Esophagus muscularis mucosa (tissue), 4 donors: ENCODE measurements at regions not wholly inside any gene's neighbourhood (a gene's known extent, or its start where the extent isn't known, plus 50 kb on each side); places are given as distances from the start of the nearest gene placed in this dataset.
"Not testable (repeated sequence)": the region's sequence is repeated elsewhere in the genome, so short reads cannot be mapped to it uniquely, and the experiment has no call there.

Experiments used
- DNase-seq: peaks from one replicate; pipeline ENCODE4 v3.0.0-alpha.2; 2017; ENCODE audit errors: extremely low spot score
- H3K27ac ChIP-seq, 4 donors: fragments of 200-600 bp; sonication (generic); replicated peaks in 1 of 4; 1 replicate in 3 of 4; 2 replicates in 1 of 4; pipeline ENCODE4 v1.5.1; 2016 to 2019; ENCODE audit warnings: mild to moderate bottlenecking in 1 of 4
- H3K27me3 ChIP-seq, 4 donors: fragments of 200-600 bp; sonication (generic); one replicate each; pipeline versions ENCODE4 v1.5.1 to v1.6.0; 2016 to 2019
- H3K36me3 ChIP-seq, 4 donors: fragments of 200-600 bp; sonication (generic); one replicate each; pipeline ENCODE4 v1.5.1; 2016 to 2019
- H3K4me1 ChIP-seq, 4 donors: fragments of 200-600 bp; sonication (generic); one replicate each; pipeline ENCODE4 v1.5.1; 2016 to 2019
- H3K4me3 ChIP-seq, 4 donors: fragments of 200-600 bp; sonication (generic); 1 replicate in 2 of 4; 2 replicates in 2 of 4; pipeline ENCODE4 v1.5.1; 2016 to 2019; ENCODE audit warnings: mild to moderate bottlenecking in 4 of 4, moderate library complexity in 1 of 4
- H3K9me3 ChIP-seq, 4 donors: fragments of 200-600 bp; sonication (generic); 1 replicate in 3 of 4; 2 replicates in 1 of 4; pipeline ENCODE4 v1.5.1; 2016 to 2019
- CTCF ChIP-seq, 3 experiments: fragments of 200-600 bp in 2 of 3; fragments of 450-650 bp in 1 of 3; sonication (generic) in 2 of 3; IDR thresholded peaks; one replicate each; pipeline ENCODE4 v1.5.1; 2017 to 2019; ENCODE audit warnings: antibody characterized with exemption in 3 of 3, mild to moderate bottlenecking in 2 of 3, moderate library complexity in 1 of 3
- EP300 ChIP-seq: sonication (generic); formaldehyde crosslinking; IDR thresholded peaks from one replicate; pipeline ENCODE4 v1.6.1; 2017; ENCODE audit warnings: antibody characterized with exemption
- POLR2A ChIP-seq: fragments of 450-650 bp; IDR thresholded peaks from one replicate; pipeline ENCODE4 v1.6.1; 2017; ENCODE audit warnings: antibody characterized with exemption, moderate library complexity, mild to moderate bottlenecking, low read depth
- POLR2AphosphoS5 ChIP-seq, 2 donors: sonication (generic); formaldehyde crosslinking; IDR thresholded peaks; one replicate each; pipeline ENCODE4 v1.6.1; 2017; ENCODE audit warnings: antibody characterized with exemption in 2 of 2
- WGBS: methylation state at CpG from one replicate; pipeline ENCODE4 v1.1.5; 2018; 5-methylcytosine and 5-hydroxymethylcytosine counted together
- intact Hi-C: fragments of 100-400 bp; cut with DNase I; formaldehyde crosslinking; loops from one replicate; pipeline ENCODE4 v1.15.1; 2023

GRCh38 chr7:35905555-35905954 lies 104.7 kb downstream of the SEPTIN7 start:
- DNase-seq, result no peak
- intact Hi-C loops, result no loop called here
- Histone ChIP-seq H3K4me3 (no peak overlapping the region), H3K36me3 (peaks cover 0 to 44% (median 29%) of the 10 kb centered on the region in 4 donors), H3K27me3 (no peaks in the 10 kb centered on the region), H3K27ac (no peak overlapping the region), H3K9me3 (no peaks in the 10 kb centered on the region), H3K4me1 (peaks cover 0 to 19% (median 5%) of the 10 kb centered on the region in 4 donors)
- no peak for TF ChIP-seq POLR2A
- no peak for TF ChIP-seq CTCF (IDR thresholded peaks at IDR 0.05)
- no peak for TF ChIP-seq POLR2AphosphoS5 (IDR thresholded peaks at IDR 0.05)
- no peak for TF ChIP-seq EP300
- WGBS, result 76% methylated on average over 5 of the region's 5 CpGs

- H3K27ac ChIP-seq, result no peak overlapping the region
- no peaks in the 10 kb centered on the region for H3K27me3 ChIP-seq
- H3K4me1 ChIP-seq, result peaks cover 0 to 16% (median 5%) of the 10 kb centered on the region in 4 donors
- no peak for DNase-seq
- TF ChIP-seq EP300 (no peak), POLR2AphosphoS5 (IDR thresholded peaks at IDR 0.05) (peak in 1 of 2 donors; percentile 35), POLR2A (no peak), CTCF (IDR thresholded peaks at IDR 0.05) (peak; percentile 90 to 95 (median 94))
- peaks cover 0 to 37% (median 26%) of the 10 kb centered on the region in 4 donors for H3K36me3 ChIP-seq
- H3K9me3 ChIP-seq, result no peaks in the 10 kb centered on the region
- no peak overlapping the region for H3K4me3 ChIP-seq
- WGBS, result 58% methylated on average over 2 of the region's 2 CpGs
- intact Hi-C loops, result loop anchor here (1.0 to 2.0 kb wide), 2 partner anchors 106 to 197 kb away; partner anchors contain the start of gene SEPTIN7
These were observed 105.5 kb downstream of the SEPTIN7 start for GRCh38 chr7:35906191-35906908.

GRCh38 chr7:35908331-35909216 lies 107.7 kb downstream of the SEPTIN7 start:
- 49% methylated on average over 9 of the region's 11 CpGs for WGBS
- no peak for DNase-seq
- no peak overlapping the region for H3K27ac ChIP-seq
- peaks cover 0 to 16% (median 5%) of the 10 kb centered on the region in 4 donors for H3K4me1 ChIP-seq
- intact Hi-C loops, result no loop called here
- TF ChIP-seq CTCF (IDR thresholded peaks at IDR 0.05), result no peak
- no peak for TF ChIP-seq POLR2A
- no peak for TF ChIP-seq POLR2AphosphoS5 (IDR thresholded peaks at IDR 0.05)
- TF ChIP-seq EP300, result no peak
- no peak overlapping the region for H3K4me3 ChIP-seq
- H3K27me3 ChIP-seq, result no peaks in the 10 kb centered on the region
- peaks cover 0 to 22% (median 15%) of the 10 kb centered on the region in 4 donors for H3K36me3 ChIP-seq
- no peaks in the 10 kb centered on the region for H3K9me3 ChIP-seq

GRCh38 chr7:35909870-35910357 lies 109.1 kb downstream of the SEPTIN7 start:
- no peak for DNase-seq
- TF ChIP-seq CTCF (IDR thresholded peaks at IDR 0.05) (no peak), EP300 (no peak), POLR2A (no peak), POLR2AphosphoS5 (IDR thresholded peaks at IDR 0.05) (no peak)
- intact Hi-C loops, result loop anchor here (10.0 kb wide), 1 partner anchor 405 kb away; no protein-coding TSS in a partner anchor
- Histone ChIP-seq H3K27me3 (no peaks in the 10 kb centered on the region), H3K9me3 (no peaks in the 10 kb centered on the region), H3K4me1 (peaks cover 0 to 16% (median 5%) of the 10 kb centered on the region in 4 donors), H3K27ac (no peak overlapping the region), H3K4me3 (no peak overlapping the region), H3K36me3 (peaks cover 0 to 9% (median 7%) of the 10 kb centered on the region in 4 donors)
- WGBS, result 90% methylated on average over 3 of the region's 4 CpGs

GRCh38 chr7:35910621-35911020 lies 109.8 kb downstream of the SEPTIN7 start:
- intact Hi-C loops, result loop anchor here (10.0 kb wide), 1 partner anchor 404 kb away; no protein-coding TSS in a partner anchor
- DNase-seq, H3K4me3 ChIP-seq, H3K27me3 ChIP-seq, H3K36me3 ChIP-seq, H3K9me3 ChIP-seq, H3K27ac ChIP-seq: not testable (repeated sequence)
- WGBS, result 87% methylated on average over 3 of the region's 3 CpGs
- peaks cover 0 to 16% (median 5%) of the 10 kb centered on the region in 4 donors for H3K4me1 ChIP-seq

- not testable (repeated sequence) for H3K4me1 ChIP-seq, DNase-seq, H3K27ac ChIP-seq, H3K27me3 ChIP-seq, H3K9me3 ChIP-seq, H3K4me3 ChIP-seq, H3K36me3 ChIP-seq
- 96% methylated on average over 2 of the region's 2 CpGs for WGBS
- intact Hi-C loops, result loop anchor here (10.0 kb wide), 1 partner anchor 401 kb away; no protein-coding TSS in a partner anchor
These were observed 112.5 kb downstream of the SEPTIN7 start for GRCh38 chr7:35913350-35913749.

- H3K27ac ChIP-seq, DNase-seq, H3K9me3 ChIP-seq, H3K27me3 ChIP-seq, H3K4me1 ChIP-seq, H3K36me3 ChIP-seq, H3K4me3 ChIP-seq: not testable (repeated sequence)
- 93% methylated on average over 1 of the region's 1 CpG for WGBS
- intact Hi-C loops, result loop anchor here (10.0 kb wide), 1 partner anchor 401 kb away; no protein-coding TSS in a partner anchor
These were observed 113.4 kb downstream of the SEPTIN7 start for GRCh38 chr7:35914214-35914613.
